ENCODE measurements at regions not wholly inside any gene's neighbourhood (a gene's known extent, or its start where the extent isn't known, plus 50 kb on each side); places are given as distances from the start of the nearest gene placed in this dataset.

DNA sequence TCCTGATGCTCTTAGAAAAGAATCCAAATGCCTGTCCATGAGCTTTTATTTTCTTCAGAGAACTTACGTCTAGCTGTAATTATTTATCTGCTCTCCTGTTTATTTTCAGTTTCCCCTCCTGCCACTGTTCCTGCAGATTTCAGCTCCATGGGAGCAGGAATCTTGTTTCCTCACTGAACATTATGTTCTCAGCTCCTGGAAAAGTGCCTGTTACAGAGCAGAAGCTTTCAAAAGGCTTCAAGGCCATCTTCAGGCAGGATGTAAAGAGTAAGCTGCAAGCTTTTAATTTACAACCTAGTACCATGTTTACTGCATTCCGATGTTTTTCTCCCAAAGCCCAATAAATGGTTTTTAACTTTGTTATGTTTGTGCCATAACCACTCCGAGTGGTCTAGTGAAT, 98.4 kb upstream of the BTG1 start:
- Histone ChIP-seq H3K4me1 (ENCODE audit: insufficient read depth, low read length, poor library complexity, severe bottlenecking) (no peaks in the 10 kb centered on the region), H4K20me1 (ENCODE audit: insufficient read depth, low read length) (no peaks in the 10 kb centered on the region)
- POLR2A ChIA-PET: interaction anchor here (0.5 to 1.5 kb wide), 7 partner anchors 13 to 133 kb away, joined by 3 read pairs; no protein-coding TSS in a partner anchor

DNA sequence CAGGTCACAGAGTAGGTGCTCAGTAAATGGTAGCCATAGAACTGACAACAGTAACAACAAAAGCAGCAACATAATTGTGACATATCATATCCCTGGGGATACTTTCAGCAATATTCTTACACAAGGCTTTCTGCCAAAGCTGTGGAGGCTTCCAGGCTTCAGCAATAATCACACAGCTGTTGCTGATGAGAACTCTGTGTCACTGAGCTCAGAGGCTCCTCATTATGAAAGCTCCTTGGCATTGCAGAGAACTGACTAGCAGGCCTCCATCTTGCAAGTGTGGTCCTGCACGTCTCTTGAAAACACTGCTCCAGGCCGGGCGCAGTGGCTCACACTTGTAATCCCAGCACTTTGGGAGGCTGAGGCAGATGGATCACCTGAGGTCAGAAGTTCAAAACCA, 97.3 kb upstream of the BTG1 start:
- TF ChIP-seq, protein P1, sequence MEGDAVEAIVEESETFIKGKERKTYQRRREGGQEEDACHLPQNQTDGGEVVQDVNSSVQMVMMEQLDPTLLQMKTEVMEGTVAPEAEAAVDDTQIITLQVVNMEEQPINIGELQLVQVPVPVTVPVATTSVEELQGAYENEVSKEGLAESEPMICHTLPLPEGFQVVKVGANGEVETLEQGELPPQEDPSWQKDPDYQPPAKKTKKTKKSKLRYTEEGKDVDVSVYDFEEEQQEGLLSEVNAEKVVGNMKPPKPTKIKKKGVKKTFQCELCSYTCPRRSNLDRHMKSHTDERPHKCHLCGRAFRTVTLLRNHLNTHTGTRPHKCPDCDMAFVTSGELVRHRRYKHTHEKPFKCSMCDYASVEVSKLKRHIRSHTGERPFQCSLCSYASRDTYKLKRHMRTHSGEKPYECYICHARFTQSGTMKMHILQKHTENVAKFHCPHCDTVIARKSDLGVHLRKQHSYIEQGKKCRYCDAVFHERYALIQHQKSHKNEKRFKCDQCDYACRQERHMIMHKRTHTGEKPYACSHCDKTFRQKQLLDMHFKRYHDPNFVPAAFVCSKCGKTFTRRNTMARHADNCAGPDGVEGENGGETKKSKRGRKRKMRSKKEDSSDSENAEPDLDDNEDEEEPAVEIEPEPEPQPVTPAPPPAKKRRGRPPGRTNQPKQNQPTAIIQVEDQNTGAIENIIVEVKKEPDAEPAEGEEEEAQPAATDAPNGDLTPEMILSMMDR (conservative IDR thresholded peaks at IDR 0.05; ENCODE audit: low read length): no peak
- no peak for TF ChIP-seq EZH2phosphoT487 (IDR thresholded peaks at IDR 0.05; ENCODE audit: borderline replicate concordance, low read depth, low read length)
- ChIA-PET POLR2A (interaction anchor here (0.9 kb wide), 1 partner anchor 9 kb away, joined by 4 read pairs; no protein-coding TSS in a partner anchor), CTCF (ENCODE audit: unreplicated experiment) (no interaction called here)
- Histone ChIP-seq H2AFZ (ENCODE audit: low read length) (no peak overlapping the region), H4K20me1 (ENCODE audit: insufficient read depth, low read length) (no peaks in the 10 kb centered on the region), H3K27ac (ENCODE audit: low read depth, low read length, poor library complexity, severe bottlenecking) (no peak overlapping the region), H3K4me3 (ENCODE audit: low read depth, low read length, poor library complexity, severe bottlenecking) (no peak overlapping the region), H3K9me2 (ENCODE audit: insufficient read depth, low read length) (no peaks in the 10 kb centered on the region), H3K36me3 (ENCODE audit: insufficient read depth, low read length) (no peaks in the 10 kb centered on the region), H3K4me2 (ENCODE audit: low read length) (no peak overlapping the region), H3K79me2 (ENCODE audit: insufficient read depth, low read depth, low read length) (no peaks in the 10 kb centered on the region), H3K9me3 (ENCODE audit: low read length) (no peaks in the 10 kb centered on the region), H3K4me1 (ENCODE audit: insufficient read depth, low read length, poor library complexity, severe bottlenecking) (no peaks in the 10 kb centered on the region)
- intact Hi-C loops (cut with micrococcal nuclease; ENCODE audit: unreplicated experiment): loop anchor here (10.0 kb wide), 1 partner anchor 858 kb away; no protein-coding TSS in a partner anchor
- no TSS peak for BruUV-seq (replicated peaks)
- DNase-seq (ENCODE audit: low spot score): no peak

More for the DNA sequence above, 98.4 kb upstream of the BTG1 start:
- BruUV-seq (replicated peaks): no TSS peak
- no peaks in the 10 kb centered on the region for H3K36me3 ChIP-seq (ENCODE audit: insufficient read depth, low read length)
- DNase-seq (ENCODE audit: low spot score): no peak
- no peak overlapping the region for H3K4me2 ChIP-seq (ENCODE audit: low read length)
- H3K27ac ChIP-seq (ENCODE audit: low read depth, low read length, poor library complexity, severe bottlenecking): no peak overlapping the region
- intact Hi-C loops (cut with micrococcal nuclease; ENCODE audit: unreplicated experiment): loop anchor here (10.0 kb wide), 1 partner anchor 859 kb away; no protein-coding TSS in a partner anchor
- no peaks in the 10 kb centered on the region for H3K79me2 ChIP-seq (ENCODE audit: insufficient read depth, low read depth, low read length)
- CTCF ChIA-PET (ENCODE audit: unreplicated experiment): no interaction called here
- no peak overlapping the region for H2AFZ ChIP-seq (ENCODE audit: low read length)
- TF ChIP-seq, protein P1 (conservative IDR thresholded peaks at IDR 0.05; ENCODE audit: low read length): no peak
- TF ChIP-seq EZH2phosphoT487 (IDR thresholded peaks at IDR 0.05; ENCODE audit: borderline replicate concordance, low read depth, low read length): no peak
- no peaks in the 10 kb centered on the region for H3K9me3 ChIP-seq (ENCODE audit: low read length)
- H3K4me3 ChIP-seq (ENCODE audit: low read depth, low read length, poor library complexity, severe bottlenecking): no peak overlapping the region
- no peaks in the 10 kb centered on the region for H3K9me2 ChIP-seq (ENCODE audit: insufficient read depth, low read length)

DNA sequence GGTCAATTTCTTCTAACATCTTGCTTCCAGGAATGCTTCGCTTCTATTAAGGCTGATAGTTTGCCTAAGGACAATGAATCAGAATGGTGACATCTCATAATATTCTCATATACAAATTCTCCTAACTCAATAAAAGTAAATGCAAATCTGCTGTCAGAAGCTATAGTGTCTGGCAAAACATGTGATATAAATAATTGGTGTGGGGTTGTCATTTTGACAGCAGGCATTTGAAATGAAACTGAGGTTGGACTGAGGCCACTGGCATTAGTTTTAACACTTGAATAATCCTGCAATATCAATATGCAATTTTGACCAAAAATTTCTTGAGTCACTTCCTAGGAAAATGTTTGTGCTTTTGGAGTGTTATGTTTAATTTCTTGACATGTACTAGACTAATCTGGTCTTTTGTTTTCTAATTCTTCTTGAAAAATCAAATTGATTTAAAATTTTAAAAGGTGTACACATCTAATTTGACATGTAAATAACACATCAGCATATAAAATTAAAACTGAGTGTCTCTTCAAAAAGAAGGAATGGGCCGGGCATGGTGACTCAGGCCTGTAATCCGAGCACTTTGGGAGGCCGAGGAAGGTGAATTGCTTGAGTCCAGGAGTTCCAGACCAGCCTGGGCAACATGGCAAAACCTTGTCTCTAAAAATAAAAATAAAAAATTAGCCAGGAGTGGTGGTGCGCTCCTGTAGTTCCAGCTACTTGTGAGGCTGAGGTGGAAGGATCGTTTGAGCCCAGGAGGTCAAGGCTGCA, 92.3 kb upstream of the BTG1 start:
- intact Hi-C loops (cut with micrococcal nuclease; ENCODE audit: unreplicated experiment): no loop called here
- Histone ChIP-seq H3K4me2 (ENCODE audit: low read length) (no peak overlapping the region), H3K36me3 (ENCODE audit: insufficient read depth, low read length) (no peaks in the 10 kb centered on the region), H3K9me3 (ENCODE audit: low read length) (no peaks in the 10 kb centered on the region), H3K9me2 (ENCODE audit: insufficient read depth, low read length) (no peaks in the 10 kb centered on the region), H3K4me1 (ENCODE audit: insufficient read depth, low read length, poor library complexity, severe bottlenecking) (no peaks in the 10 kb centered on the region), H4K20me1 (ENCODE audit: insufficient read depth, low read length) (no peaks in the 10 kb centered on the region), H3K79me2 (ENCODE audit: insufficient read depth, low read depth, low read length) (no peaks in the 10 kb centered on the region), H2AFZ (ENCODE audit: low read length) (no peak overlapping the region), H3K4me3 (ENCODE audit: low read depth, low read length, poor library complexity, severe bottlenecking) (no peak overlapping the region), H3K27ac (ENCODE audit: low read depth, low read length, poor library complexity, severe bottlenecking) (no peak overlapping the region)
- DNase-seq (ENCODE audit: low spot score): no peak
- POLR2A ChIA-PET: no interaction called here
- no TSS peak for BruUV-seq (replicated peaks)
- TF ChIP-seq, protein P1 (conservative IDR thresholded peaks at IDR 0.05; ENCODE audit: low read length): no peak
- no peak for TF ChIP-seq EZH2phosphoT487 (IDR thresholded peaks at IDR 0.05; ENCODE audit: borderline replicate concordance, low read depth, low read length)
- CTCF ChIA-PET (ENCODE audit: unreplicated experiment): no interaction called here

Data from OCI-LY7 (cell line).